CMK (cell line): ENCODE measurements at regions not wholly inside any gene's neighbourhood (a gene's known extent, or its start where the extent isn't known, plus 50 kb on each side); places are given as distances from the start of the nearest gene placed in this dataset.

Experiments used
- DNase-seq: peaks from one replicate; pipeline ENCODE4 v3.0.0-alpha.2; 2010; ENCODE audit warnings: low read depth

DNA sequence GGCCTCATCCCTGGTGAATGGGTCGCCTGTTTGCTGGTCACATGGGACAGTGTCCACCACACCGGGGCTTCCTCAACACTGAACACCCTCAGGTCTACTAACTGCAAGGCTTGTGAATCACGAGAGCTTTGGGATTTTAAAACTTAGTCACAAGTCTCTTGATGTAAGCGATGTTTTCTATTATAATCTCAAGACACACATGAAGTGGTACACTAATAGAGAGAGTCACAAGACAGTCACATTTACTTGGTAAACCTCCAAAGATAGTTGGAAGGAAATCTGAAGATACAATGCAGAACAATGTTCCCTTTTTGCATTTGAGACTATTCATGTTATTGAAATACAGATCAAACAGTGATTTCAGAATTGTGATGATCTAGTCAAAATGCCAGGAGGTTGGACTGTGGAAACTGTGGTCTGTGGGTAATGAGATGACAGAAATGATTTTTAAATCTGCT lies 233.1 kb upstream of the KLF6 start:
- DNase-seq: no peak

DNA sequence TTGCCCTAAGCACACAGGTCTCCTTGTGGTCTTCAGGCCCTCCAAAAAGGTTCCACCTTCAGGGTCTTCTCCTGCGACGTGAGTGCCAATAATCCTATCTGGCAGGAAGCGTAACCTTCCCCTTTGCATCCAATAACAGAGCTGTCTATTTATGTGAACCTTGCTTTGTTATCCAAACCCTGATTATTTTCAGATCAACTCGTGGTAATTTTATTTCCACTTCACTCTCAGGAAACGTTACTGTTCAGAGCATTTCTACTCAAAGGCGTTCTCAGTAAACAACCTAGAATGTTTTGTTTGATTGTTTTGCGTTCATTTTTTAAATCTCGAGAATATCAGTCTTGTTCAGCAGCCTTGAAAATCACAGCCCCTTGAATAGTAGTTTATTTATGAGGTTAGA lies 232.3 kb upstream of the KLF6 start:
- DNase-seq: no peak

DNA sequence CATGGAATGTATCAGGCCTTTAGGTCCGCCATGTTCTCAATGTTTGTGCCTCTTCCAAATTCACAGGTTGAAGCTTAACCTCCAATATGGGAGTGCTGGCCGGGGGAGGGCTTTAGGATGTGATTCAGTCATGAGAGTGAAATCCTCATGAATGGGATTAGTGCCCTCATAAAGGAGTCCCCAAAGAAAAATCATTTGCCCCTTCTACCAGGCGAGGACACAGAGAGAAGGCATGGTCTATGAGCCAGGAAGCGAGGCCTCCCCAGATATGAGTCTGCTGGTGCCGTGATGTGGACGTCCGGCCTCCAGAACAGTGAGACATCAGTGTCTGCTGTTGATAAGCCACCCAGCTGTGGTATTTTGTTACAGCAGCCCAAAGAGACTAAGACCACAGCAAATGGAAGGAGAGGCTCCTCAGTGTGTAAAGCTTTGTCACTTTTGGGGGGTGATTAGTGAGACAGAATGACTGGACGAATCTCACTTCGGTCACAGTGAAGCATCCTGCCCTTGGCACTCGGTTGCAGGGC lies 231.3 kb upstream of the KLF6 start:
- peak; percentile 59 for DNase-seq

DNA sequence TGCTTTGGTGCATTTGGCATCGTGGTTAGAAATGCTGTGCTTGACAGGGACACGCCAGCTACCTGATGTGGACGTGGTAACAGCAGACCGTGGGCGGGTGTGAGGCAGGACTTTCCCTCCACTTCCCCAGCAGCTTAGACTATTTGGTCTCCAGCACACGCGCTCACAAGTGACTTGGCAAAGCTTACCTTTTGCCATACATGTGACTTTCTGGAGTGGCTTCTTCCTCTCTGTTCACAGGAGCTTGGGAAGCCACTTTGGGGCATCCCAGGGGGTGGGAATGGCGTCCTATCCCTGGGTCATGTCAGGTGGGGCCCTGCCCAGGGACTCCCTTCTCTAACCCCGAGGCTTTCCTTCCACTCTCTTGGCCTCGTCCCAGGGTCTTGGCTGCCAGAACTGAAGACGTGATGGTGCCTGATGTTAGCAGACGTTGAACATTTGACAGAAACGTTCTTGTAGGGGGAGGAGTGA lies 228.7 kb upstream of the KLF6 start:
- DNase-seq: no peak

DNA sequence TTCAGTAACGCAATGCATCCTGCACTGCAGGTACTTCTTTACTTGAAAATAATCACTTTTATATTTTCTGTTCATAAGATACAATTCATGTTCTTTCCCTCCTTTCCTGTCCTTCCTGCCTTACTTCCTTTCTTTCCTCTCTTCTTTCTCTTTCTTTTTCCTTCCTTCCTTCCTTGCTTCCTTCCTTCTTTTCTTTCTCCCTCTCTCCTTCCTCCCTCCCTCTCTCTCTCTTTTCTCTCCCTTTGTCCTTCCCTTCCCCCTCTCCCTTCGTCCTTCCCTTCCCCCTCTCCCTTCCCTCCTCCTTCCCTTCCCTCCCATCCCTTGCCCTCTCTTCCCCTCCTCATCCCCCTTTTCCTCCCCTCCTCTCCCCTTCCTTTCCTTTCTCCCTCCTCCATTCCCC lies 227.8 kb upstream of the KLF6 start:
- no peak for DNase-seq

DNA sequence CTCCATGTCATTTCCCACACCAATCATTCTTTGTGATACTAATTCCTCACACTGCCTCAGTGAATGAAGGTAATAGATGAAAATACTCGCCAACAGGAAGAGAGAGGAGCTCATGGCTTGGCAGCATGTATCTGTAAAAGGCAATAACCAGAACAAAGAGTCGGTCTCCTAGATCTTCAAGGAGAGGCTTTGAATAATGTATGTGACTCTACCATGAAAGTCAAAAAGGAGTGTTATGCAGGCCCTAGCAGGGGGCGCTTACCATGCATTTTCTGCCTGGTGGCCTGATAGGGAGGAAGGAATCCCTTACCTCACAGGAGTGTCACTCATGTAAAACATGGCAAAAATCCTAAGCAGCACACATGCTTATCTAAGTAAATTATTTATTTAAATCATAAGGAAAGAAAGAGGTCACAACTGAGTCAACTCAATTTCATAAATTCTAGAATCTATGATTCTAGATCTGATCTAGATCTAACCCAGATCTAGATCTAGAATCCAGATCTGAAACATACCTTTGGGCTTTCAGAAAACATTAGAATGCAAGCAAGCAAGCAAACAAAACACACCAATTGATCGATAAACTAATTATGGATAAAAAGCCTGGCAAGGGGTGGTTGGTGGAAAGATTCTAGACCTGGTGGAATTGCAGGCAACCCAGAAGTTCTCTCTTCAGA lies 226.3 kb upstream of the KLF6 start:
- no peak for DNase-seq

DNA sequence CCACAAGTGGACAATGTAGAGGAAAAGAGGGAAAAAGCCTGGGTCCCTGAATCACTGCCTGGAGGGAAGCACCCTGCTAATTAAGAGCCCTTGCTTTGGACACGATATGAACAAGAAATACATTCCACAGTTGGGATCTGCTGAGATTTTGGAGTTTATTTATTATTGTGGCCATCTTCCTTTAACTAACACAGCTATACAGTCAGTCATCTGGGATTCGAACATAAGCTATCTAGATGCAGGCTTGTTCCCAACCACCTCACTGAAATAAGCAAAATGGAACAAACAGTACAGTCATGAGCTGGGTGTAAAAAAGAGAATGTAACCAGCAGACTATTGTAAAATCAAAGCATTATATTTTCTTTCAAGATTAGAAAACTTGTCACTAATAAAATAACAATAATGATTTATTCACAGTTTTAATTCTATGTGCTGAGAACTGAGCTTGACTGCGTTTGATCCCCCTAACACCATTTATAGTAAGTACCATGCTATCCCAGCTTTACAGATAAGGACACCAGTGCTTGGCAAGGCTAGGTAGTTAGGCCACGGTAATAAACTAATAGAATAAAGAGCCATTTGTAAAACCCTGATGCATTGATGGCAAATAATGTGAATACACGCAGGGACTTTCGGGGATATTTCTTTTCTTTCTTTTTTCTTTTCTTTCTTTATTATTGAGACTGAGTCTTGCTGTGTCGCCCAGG lies 223.8 kb upstream of the KLF6 start:
- DNase-seq: no peak

DNA sequence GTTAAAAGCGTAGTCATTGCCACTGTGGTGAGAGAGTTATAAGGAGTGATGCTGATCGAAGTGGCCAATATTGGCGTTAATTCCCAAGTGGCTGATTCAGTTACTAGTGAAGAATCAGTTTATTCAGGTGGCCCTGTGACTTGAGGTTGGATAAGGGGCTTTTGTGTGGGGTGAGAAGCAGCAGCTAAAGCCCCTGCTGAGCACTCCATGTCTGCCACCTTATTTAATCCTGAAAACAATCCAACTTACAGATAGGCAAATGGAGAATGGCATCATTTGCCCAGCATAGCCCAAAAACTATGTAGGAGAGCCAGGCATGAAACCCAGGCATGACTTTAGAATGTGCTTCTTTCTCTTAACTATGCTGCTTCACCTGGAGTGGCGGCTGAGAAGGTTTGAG lies 222.8 kb upstream of the KLF6 start:
- no peak for DNase-seq

DNA sequence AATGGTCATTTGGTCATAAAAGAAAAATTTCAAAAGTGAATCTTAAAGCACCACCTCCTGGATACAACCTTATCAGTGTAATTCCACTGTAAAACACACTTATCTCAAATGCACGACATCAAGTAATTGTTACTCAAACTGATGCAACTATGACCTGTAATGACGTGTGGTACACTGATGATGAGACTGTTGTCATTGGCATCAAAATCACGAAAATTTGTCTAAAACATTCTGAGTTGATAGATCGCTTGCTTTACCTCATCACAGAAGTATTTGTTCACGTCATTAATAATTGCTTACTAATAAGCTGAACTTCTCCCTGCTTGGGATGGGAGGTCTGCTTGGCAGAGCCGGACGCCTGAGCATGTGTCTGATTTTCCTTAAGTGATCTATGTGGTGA lies 221.8 kb upstream of the KLF6 start:
- no peak for DNase-seq

DNA sequence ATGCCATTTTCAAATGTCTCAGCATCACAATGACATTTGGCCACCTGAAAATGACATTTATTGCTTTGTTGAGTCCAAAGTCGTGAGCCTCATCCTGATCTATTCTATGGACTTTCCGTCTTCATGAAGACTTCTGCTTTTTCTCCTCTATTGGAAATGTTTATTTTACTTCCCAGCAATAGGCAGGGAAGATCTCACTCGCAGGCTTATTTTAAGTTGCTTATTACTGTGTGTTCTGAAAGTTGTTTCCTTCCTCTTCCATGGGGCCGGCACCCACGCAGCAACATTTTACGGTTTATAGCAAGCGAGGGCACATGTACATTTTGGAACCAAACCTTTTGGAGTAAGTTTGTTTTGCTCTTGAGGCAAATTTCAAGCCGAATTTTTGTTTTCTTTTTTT lies 221.0 kb upstream of the KLF6 start:
- DNase-seq: no peak

DNA sequence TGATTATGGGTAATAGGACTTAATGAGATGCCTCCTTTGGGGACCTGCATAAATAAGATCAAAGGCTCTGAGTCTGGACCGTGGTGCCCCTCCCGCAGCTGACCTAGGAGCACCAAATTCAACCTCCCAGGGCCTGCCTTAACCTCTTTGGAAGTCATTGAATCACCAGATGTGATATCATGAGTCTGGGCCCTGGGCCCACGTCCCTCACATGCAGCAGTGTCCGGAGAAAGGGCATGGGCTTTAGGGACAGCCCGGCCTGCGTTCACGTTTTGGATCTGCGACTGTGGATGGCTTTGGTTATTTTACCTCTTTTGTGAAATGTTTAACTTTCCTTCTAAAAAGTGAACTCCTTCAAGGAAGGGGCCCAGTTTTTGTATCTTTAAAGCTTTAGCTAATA lies 220.0 kb upstream of the KLF6 start:
- no peak for DNase-seq

DNA sequence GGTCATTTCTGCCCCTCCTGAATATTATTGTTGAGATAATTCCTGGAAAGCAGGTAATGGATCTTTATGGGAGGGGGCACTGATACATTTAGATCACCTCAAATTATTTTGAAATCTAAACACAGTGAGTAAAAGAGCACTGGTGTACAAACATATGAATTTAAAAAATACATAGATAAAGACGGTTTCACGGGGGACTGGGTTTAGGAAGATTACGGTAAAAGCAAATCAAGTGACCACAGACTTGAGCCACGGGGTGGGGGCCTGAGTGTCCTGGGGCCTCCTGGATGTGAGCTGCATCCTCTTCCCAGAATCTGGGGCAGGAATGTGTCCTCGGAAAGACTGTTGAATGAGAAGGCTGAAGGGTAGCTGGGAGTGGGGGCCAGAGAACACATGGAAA lies 219.1 kb upstream of the KLF6 start:
- DNase-seq: no peak

DNA sequence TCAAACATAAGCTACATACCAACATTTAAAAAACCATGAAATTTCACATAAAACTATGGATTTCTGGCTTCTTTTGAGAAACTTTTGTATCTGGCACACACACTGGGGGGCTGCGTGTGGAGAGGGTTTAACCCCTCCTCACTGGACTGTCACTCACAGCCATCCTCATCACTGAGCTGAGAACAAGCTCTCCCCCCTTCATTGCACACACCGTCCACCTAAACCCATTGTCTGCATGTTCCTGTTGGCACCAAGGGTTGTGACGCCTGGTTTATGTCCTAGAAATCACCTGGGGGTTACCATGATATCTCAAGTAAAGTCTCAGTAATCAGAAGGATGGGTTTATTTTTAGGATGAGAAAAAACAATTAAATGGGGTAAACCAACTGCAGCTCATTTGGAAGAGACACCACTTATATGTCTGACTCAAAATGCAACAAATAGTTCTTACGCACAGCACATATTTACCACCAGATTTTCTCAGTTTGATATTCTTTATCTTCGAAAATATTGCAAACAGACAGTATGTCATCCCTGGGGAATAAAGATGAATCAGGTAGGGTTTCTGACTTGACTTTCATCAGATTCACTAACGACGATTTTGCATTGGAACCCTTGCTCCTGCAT lies 218.5 kb upstream of the KLF6 start:
- DNase-seq: no peak

DNA sequence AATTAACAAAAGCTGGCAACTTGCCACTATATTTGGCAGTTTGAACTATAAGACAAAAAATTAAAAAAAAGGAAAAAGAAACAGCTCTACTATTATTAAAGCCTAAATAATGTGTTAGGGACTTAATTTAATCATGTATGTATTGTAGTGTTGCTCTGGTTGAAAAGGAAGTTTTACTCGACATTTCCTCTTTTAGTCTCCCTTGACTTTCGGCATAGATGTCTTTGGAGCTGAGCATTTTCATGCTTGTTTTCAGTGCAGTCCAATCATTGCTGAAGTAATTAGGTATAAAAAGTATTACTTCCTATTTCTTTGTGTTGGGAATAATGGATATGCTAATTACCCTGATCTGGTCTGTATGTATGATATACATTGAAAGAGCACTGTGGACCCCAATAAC lies 216.8 kb upstream of the KLF6 start:
- DNase-seq: no peak

DNA sequence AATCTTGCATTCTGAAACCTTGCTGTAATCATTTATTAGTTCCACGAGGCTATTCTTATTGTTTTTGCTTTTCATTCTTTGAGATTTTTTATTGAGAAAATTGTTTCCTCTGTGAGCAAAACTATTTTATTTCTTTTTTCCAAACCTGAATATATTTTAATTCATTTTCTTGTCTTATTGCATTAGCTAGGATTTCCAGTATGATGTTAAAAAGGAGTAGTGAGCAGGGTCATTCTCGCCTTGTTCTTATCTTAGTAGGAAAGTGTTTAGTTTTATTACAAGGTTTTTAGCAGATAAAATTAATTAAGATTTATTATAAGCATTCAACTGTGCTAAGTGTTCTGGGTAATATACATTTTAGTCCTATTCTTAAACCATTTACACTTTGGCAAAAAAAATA lies 214.6 kb upstream of the KLF6 start:
- DNase-seq: no peak

DNA sequence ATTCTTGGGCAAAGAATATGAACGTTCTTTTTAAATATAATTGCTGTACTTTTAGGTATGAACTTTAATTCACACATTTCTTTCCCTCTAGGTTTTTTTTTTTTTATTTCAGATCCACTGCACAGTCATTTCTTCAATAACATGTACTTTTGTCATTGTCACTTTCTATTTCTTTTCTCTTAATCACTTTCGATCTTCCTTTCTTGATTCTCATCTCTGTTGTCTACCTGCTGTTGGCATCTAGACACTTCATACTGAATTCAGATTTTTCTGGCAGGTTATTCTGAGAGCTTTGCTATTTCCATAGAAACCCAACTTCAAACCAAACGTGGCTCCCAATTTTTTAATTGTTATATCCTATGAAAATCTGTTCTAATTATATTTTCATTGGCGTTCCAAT lies 211.7 kb upstream of the KLF6 start:
- no peak for DNase-seq

DNA sequence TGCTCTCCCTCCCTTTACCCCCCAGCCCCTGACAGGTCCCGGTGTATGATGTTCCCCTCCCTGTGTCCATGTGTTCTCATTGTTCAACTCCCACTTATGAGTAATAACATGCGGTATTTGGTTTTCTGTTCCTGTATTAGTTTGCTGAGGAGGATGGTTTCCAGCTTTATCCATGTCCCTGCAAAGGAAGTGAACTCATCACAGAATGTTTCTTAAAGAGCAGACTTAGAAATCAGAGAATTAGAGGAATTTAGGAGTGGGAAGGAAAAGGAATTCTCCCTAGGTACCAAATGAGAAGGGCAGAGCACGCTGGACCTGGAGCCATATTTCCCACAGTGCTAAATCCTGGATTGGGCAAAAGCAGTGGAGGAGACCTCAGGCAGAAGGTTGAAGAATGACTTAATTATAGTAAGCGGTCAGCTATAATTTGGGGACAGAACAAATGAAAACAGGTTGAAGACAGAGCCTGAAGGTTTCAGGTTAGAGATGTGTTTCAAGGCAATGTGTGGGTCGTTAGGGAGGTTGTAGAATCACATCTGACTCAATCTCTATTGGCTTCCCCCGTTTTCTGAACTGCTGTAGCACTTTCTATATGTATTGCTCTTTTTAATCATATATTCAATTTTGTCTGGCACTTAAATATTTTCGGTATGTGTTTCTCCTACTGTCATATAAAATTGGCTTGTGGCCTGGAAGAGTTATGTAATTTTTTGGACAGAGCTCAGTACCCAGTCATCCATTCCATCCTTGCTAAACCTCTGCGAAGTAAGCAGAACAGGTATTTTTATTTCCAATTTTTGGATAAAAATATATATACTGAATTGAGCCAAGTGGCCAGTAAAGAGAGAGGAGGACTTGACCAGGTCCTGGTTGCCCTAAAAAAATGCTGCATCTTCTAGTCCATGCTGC lies 210.5 kb upstream of the KLF6 start:
- no peak for DNase-seq

DNA sequence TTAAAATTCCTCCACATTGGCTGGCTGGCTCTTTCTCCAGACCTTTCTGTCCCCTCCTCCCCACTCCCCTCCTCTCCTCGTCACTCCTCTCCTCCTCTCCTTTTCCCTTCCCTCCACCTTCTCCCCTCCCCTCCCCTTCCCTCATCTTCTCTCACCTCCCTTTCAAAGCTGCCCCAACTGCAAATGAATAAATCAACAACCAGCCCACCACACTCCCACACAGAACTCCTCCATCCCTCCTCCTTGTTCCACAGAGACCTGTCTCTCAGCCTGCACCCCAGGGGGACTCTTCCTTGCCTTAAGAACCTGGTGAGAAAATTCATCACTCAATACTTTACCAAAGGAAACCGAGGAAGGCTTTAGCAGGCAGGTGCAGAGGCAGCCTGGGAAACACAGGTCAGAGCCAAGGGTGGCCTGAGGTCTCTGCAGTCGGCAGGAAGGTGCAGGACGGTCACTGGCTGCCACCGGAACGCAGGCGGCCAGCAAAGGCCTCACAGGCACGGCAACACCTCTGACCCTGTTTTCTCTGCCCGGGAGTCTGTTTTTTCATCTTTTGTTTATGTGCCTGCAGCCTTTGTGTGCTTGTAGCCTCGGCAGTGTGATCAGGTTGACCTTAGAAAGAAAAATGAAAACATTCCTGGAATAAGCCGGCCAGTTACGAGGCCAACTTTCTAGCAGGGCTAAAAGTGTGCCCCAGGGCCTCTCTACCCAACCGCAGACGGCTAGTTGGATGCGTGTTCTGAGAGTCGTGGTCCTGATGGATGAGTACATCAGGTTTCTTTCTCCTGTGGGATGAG lies 207.6 kb upstream of the KLF6 start:
- no peak for DNase-seq

DNA sequence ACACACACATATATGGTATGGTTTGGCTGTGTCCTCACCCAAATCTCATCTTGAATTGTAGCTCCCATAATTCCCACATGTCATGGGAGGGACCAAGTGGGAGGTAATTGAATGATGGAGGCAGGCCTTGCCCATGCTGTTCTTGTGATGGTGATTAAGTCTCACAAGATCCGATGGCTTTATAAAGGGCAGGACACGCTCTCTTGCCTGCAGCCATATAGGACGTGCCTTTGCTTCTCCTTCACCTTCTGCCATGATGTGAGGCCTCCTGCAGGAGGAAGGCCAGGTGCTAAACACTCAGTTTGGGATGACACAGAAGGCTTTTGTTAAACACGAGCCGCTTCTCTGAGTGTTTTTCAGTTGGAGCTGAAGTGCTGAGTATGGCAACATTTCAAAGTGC lies 205.3 kb upstream of the KLF6 start:
- DNase-seq: no peak

DNA sequence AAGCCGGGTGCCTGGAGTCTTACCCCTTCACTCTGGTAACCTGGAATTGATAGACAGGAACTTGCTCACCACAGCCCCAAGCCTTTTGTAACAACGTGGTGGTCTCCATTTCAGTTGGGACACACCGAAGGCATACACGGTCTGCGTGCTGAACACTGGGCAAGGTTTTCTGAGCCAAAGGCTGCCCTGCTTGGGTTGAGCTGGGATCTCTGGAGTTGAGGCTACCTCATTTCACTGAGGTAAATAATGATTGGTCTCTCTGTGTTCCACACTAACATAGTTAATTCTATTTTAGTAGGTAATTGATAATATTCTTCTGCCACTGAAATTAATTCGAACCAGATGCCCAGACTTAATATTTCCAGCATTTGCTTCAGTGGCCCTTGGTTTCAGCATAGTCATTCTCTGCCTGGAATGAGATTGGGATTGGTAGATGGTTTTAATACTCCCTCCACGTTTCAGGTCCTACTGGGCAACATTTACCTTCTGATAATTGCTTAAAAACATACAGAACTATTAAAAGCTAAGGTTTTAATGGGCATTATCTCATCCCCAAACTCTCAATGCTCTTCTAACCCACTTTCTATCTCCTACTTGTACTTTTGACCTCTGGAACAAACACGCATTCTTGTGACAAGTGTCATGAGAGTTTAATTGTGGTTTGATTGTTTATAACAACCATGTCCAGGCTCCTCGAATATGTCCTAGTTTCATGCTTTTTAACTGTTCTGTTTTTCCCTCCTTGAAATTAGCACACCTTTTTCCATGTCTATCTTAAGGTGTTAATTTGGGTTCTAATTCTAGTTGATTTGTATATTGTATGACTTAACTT lies 202.3 kb upstream of the KLF6 start:
- DNase-seq: no peak
